Right cardiac atrium (tissue), 5 donors: ENCODE measurements at regions not wholly inside any gene's neighbourhood (a gene's known extent, or its start where the extent isn't known, plus 50 kb on each side); places are given as distances from the start of the nearest gene placed in this dataset.
"Not testable (repeated sequence)": the region's sequence is repeated elsewhere in the genome, so short reads cannot be mapped to it uniquely, and the experiment has no call there.

ENCODE experiments used
- ATAC-seq, 2 donors: fragments of 200-7000 bp; cut with Tn5 transposase; one replicate each; pipeline versions ENCODE4 v1.8.0 to v1.9.1; 2020; ENCODE audit warnings: moderate library complexity in 2 of 2, mild to moderate bottlenecking in 1 of 2
- DNase-seq, 3 donors: peaks; one replicate each; pipeline ENCODE4 v3.0.0-alpha.2; 2020
- H3K27ac ChIP-seq: one replicate; pipeline ENCODE4 v1.5.1; 2013; ENCODE audit warnings: mild to moderate bottlenecking, low read length, control low read depth, moderate library complexity
- H3K27me3 ChIP-seq: one replicate; pipeline ENCODE4 v1.6.1; 2013; ENCODE audit not compliant: control insufficient read depth, insufficient read depth
- H3K4me1 ChIP-seq: one replicate; pipeline ENCODE4 v1.6.1; 2013; ENCODE audit warnings: low read length; ENCODE audit not compliant: control insufficient read depth, insufficient read depth
- H3K4me3 ChIP-seq: one replicate; pipeline ENCODE4 v1.5.1; 2013; ENCODE audit warnings: low read length, control low read depth
- H3K9me3 ChIP-seq: one replicate; pipeline ENCODE4 v1.6.1; 2013; ENCODE audit warnings: low read length; ENCODE audit not compliant: control insufficient read depth
- WGBS: extraction: QIAGEN DNeasy Blood & Tissue Kit; methylation state at CpG from one replicate; pipeline ENCODE4 v1.1.7; 2013; 5-methylcytosine and 5-hydroxymethylcytosine counted together
- intact Hi-C, 4 donors: fragments of 100-400 bp; cut with DNase I; formaldehyde crosslinking; loops; one replicate each; pipeline versions ENCODE4 v1.11.0 to v1.14.0; 2022 to 2023
- donor health status: healthy with polysubstance abuse.
- donor health status: DM: no; HTN: yes; CAD: no.
- donor health status: DM: no; HTN: no; CAD: no.
- donor health status: DM: no; HTN: yes; CAD: no; lungs with severe emphysema.
- donor health status: DM: yes; HTN: yes; CAD: no.

DNA sequence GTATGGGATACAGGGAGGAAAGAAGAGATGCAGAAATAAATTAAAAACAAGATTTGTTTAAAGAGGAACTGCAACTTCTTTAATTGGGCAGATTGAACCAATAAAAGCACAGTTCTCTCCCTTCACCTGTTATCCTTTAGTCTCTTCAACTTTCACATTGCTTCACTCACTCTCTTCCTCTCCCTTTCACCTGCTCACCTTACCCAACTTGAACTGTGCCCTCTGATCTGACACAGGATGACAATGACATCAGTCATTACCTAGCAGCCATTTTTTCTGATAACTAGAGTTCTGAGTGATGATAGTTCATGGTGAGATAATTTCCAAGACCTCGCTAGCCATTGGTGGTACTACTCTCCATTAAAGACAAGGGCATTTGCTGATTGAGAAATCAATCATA is 105.5 kb upstream of the NBPF9 start:
- intact Hi-C loops, H3K9me3 ChIP-seq, H3K4me1 ChIP-seq, DNase-seq, H3K4me3 ChIP-seq, ATAC-seq, H3K27ac ChIP-seq, H3K27me3 ChIP-seq: not testable (repeated sequence)
- no CpG with 5 or more reads among the region's 1 CpG for WGBS

DNA sequence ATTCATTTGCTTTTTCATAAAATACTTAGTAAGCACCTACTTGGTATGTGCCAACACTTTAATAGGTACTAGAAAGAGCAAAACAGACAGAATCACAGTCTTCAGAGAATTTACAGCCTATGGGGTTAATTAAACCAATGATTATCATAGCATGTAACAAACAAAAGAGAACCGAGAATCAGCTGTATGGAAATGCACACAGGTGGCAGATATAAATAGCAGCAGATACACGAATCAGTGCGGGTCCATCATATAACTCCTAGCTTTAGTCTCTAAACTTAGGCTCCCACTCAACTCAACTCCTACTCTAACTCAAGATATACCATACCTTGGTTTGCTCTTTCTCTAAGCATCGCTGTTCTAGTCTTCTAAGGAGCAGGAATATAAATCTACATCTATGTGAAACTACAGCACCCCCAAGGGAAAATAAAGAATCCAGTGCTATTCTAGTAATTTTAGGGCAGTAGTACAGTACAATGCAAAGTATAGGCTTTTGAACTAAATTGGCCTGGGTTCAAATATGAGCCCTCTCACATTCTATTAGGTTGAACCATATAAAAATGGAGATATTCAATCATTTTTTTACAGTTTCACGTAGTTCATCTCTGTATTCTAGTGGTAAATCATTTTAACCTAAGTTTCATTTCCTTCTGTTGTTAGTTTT is 108.5 kb upstream of the NBPF9 start:
- H3K4me1 ChIP-seq, ATAC-seq, DNase-seq, H3K9me3 ChIP-seq, H3K27me3 ChIP-seq, H3K27ac ChIP-seq, intact Hi-C loops, H3K4me3 ChIP-seq: not testable (repeated sequence)
- 82% methylated on average over 1 of the region's 5 CpGs for WGBS

DNA sequence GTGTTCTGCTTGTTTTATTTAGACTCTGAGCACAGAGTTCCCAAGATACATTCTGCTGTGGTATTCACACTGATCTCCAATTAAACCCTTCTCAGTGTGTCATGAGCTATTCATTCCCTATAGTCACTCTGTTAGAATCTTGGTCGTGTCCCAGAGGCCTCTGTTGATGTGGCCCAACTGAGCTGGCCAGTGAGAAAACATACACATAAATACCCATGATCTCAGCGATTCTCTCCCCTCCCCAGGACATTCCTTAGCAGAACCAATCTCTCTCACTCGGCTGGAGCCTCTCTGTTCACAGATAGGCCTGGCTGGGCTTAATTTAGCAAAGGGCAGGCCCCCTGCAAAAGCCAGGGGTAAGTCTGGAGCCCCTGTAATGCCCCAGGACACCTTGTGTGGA is 109.6 kb upstream of the NBPF9 start:
- DNase-seq, intact Hi-C loops, H3K4me3 ChIP-seq, H3K4me1 ChIP-seq, H3K9me3 ChIP-seq, H3K27me3 ChIP-seq, H3K27ac ChIP-seq: not testable (repeated sequence)
- 0% methylated on average over 1 of the region's 3 CpGs for WGBS
- ATAC-seq: peak; percentile 89 to 94

DNA sequence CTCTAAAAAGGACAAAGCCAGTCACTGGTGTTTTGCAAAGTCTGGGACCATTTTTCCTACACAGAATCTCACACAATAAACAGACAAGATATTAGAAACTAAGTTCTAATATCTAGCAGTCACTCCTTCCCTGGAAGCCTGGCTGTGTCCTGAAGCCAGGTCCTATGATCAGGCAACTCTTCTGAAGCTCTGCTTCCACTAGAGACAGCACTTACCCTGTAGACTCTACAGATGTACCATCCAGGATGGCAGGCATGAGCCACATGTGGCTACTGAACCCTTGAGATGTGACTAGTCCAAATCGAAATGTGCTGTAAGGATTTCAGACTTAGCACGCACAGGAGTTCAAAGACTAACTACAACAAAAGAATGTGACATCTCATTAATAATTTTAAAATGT is 110.3 kb upstream of the NBPF9 start:
- H3K4me3 ChIP-seq, H3K9me3 ChIP-seq, H3K27ac ChIP-seq, DNase-seq, H3K27me3 ChIP-seq, intact Hi-C loops, H3K4me1 ChIP-seq: not testable (repeated sequence)
- WGBS: no CpG with 5 or more reads among the region's 2 CpGs
- peak; percentile 19 to 23 for ATAC-seq

DNA sequence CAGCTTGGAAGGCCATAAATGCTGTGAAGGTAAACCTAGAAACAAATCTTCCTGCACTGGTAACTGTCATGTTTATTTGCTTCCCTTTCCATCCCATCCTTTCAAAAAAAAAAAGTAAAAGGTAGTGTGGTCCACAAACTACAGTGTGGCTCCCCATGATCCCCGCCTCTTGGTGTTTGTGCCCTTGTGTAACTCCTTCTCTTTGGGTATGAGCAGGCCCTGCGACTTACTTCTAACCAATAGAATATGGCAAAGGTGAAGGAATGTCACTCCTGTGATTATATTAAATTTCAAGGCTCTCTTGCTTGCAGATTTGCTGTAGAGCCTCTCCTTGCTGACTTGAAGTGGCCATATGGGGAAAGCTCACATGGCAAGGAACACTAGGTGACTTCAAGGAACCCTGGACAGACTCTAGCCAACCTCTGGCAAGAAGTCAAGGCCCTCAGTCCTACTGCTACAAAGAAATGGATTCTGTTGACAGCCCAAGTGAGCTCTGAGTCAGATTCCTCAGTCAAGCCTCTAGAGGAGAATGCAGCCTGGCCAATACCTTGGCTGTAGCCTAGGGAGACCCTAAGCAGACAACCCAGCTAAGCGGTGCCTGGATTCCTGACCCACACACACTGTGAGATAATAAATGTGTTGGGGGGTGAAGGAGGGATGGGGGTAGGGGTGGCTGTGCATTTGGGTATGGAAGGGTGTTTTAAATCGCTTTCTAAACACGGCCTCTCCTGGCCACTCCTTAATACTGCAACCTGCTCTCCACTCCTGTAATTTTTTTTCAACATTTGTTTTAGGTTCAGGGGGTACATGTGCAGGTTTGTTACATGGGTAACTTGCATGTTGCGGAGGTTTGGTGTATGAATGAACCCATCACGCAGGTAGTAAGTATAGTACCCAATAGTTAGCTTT is 115.0 kb upstream of the NBPF9 start:
- intact Hi-C loops, H3K4me3 ChIP-seq, H3K9me3 ChIP-seq, H3K27me3 ChIP-seq, DNase-seq, H3K27ac ChIP-seq, H3K4me1 ChIP-seq: not testable (repeated sequence)
- WGBS: 90% methylated on average over 1 of the region's 7 CpGs
- peak; percentile 46 to 62 for ATAC-seq

DNA sequence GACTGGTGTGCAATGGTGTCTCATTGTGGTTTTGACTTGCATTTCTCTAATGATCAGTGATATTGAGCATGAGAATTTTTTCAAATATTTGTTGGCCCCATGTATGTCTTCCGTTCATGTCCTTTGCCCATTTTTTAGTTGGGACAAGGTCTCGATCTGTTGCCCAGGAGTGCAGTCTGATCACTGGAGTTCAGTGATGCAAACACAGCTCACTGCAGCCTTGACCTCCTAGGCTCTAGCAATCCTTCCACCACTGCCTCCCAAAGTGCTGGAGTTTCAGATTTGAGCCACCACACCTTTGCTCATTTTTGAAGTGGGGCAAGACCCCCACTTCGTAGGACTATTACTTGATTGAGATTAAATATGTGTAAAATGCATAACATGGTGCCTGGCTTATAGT is 116.2 kb upstream of the NBPF9 start:
- H3K4me3 ChIP-seq, ATAC-seq, H3K27me3 ChIP-seq, intact Hi-C loops, H3K27ac ChIP-seq, H3K4me1 ChIP-seq, DNase-seq, H3K9me3 ChIP-seq: not testable (repeated sequence)
- WGBS: no CpG with 5 or more reads among the region's 3 CpGs

DNA sequence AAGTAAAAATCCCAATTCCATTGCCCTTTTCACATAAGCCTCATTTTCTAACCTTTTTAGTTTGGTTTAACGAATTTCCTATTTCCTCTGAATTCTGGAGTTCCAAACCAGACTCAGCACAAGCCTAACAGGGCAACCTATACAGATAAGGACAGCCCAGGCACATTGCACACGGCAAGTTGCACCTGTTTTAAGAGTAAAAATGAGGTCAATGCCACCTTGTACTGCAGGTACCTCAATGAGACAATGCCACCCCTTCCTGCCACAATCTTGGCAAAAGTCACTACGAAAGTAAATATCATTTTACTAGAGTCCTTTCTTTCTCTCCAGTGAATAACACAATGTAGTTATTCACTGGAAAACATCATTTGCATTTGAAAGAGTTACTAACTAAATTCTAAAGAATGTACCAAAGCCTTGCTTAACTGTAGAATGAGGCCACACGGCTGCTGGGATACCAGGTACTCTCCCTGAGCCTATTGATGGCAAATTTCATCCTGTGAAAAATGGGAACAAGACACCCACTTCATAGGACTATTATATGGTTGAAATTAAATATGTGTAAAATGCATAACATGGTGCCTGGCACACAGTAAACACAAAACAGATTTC is 117.2 kb upstream of the NBPF9 start:
- H3K27ac ChIP-seq, intact Hi-C loops, DNase-seq, ATAC-seq, H3K9me3 ChIP-seq, H3K4me1 ChIP-seq, H3K4me3 ChIP-seq, H3K27me3 ChIP-seq: not testable (repeated sequence)
- WGBS: no CpG with 5 or more reads among the region's 4 CpGs

DNA sequence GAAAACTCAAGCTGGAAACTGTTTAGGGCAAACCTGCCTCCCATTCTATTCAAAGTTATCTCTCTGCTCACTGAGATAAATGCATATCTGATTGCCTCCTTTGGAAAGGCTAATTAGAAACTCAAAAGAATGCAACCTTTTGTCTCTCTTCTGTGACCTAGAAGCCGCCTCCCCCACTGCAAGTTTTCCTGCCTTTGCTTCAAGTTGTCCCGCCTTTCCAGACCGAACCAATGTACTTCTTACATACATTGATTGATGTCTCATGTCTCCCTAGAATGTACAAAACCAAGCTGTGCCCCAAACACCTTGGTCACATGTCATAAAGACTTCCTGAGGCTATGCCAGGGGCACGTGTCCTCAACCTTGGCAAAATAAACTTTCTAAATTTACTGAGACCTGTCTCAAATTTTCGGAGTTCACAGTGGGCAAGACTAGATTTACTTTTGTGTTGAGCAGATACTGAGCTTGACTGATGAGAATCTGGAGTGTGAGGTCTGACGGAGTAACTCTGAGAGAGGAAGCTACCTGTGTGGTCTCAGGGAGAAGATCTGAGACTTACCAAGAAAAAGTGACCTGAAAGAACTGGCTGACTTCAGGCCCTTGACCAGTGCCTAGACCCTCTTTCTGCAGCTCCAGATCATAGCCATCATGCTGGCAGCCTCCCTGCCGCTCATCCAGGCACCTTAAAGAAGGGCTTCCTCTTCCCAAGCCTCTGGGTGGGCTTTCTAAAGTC is 124.7 kb upstream of the NBPF9 start:
- H3K4me3 ChIP-seq, DNase-seq, H3K4me1 ChIP-seq, H3K9me3 ChIP-seq, ATAC-seq, H3K27me3 ChIP-seq, intact Hi-C loops: not testable (repeated sequence)
- 41% methylated on average over 3 of the region's 7 CpGs for WGBS
- peak overlapping the region; percentile 81 for H3K27ac ChIP-seq

DNA sequence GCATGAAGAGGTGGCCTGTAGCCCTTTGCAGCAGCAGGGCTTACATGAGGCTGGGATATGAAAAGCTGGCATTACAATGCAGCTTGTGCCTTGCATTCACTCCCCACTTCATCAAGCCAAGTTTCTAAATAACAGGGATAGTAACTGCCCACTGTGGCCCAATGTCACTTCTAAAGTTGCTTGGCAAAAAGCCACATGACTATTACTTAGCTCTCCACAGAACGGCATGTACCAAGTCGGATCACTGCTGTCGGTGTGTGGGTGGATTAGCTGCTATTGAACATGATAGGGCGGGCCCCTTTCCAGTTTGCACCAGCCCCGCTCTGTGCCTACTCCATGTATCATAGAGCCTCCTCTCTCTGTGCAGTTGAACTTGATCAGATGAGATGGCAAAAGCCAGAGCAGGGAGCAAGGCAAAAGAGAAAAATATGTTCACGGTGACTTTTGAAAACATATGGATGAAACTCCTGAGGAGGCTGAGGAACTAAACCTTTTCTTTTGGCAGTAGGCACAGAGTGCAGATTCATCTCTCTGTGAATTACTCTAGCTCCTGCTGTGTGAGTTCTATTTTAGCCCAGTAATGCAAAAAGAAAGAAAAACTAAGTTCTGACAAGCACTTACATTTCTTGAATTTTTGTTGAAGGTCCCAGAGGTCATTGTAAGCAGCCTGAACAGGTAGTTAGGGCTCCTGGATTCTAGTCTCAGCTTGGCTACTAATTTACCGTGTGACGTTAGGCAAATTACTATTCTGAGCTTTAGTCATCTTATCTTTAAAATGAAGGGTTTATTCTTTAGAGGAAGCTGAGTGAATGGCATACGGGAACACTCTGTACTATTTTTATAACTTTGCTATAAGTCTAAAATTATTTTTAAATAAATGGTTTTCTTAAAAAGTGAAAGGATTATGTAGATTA is 125.6 kb upstream of the NBPF9 start:
- peak overlapping the region; percentile 81 for H3K27ac ChIP-seq
- H3K4me1 ChIP-seq, H3K27me3 ChIP-seq, H3K9me3 ChIP-seq, intact Hi-C loops, H3K4me3 ChIP-seq: not testable (repeated sequence)
- WGBS: no CpG with 5 or more reads among the region's 9 CpGs
- ATAC-seq (peak; percentile 99), DNase-seq (peak in 2 of 3 donors; percentile 2 to 25)

DNA sequence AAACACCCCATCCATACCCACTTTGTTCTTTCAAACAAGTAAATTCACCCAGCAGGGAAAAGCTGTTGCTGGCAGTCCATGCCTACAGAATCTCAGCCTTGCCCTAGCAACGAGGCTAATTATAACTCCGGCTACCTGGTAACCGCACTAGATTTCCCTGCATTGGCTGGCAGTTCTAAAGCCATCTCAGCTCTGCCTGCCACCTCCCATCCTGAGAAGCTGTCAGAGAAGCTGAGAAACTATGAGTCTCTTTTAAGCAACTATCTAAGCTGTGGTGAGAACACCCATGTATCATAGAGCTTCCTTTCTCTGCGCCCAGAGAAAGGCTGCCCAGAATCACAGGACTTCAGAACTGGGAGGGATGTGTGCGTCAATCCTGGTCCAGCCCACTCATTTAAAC is 126.5 kb upstream of the NBPF9 start:
- intact Hi-C loops, H3K4me1 ChIP-seq, H3K27me3 ChIP-seq, H3K9me3 ChIP-seq, H3K4me3 ChIP-seq: not testable (repeated sequence)
- 50% methylated on average over 3 of the region's 5 CpGs for WGBS
- DNase-seq: peak; percentile 15 to 46 (median 16)
- peak; percentile 79 to 85 for ATAC-seq
- peak overlapping the region; percentile 75 for H3K27ac ChIP-seq
